H9 (cell line): ENCODE measurements at regions not wholly inside any gene's neighbourhood (a gene's known extent, or its start where the extent isn't known, plus 50 kb on each side); places are given as distances from the start of the nearest gene placed in this dataset.

ENCODE experiments used
- DNase-seq: peaks from one replicate; pipeline ENCODE4 v3.0.0-alpha.2; 2017
- H2AFZ ChIP-seq: one replicate; pipeline ENCODE4 v1.6.1; 2013; ENCODE audit warnings: mild to moderate bottlenecking, low read length, control low read depth, moderate library complexity
- H2AK5ac ChIP-seq: 2 replicates; pipeline ENCODE4 v1.6.1; 2013; ENCODE audit warnings: low read length, control low read depth, mixed read lengths; ENCODE audit not compliant: insufficient read length
- H2BK120ac ChIP-seq: one replicate; pipeline ENCODE4 v1.6.1; 2013; ENCODE audit warnings: low read depth, mild to moderate bottlenecking, low read length, control low read depth, inconsistent platforms; ENCODE audit not compliant: poor library complexity, severe bottlenecking
- H2BK12ac ChIP-seq: 2 replicates; pipeline ENCODE4 v1.6.1; 2013; ENCODE audit warnings: low read length, control low read depth, mixed read lengths, low read depth; ENCODE audit not compliant: insufficient read length
- H2BK15ac ChIP-seq: 2 replicates; pipeline ENCODE4 v1.6.1; 2013; ENCODE audit warnings: low read depth, low read length, control low read depth
- H2BK20ac ChIP-seq: one replicate; pipeline ENCODE4 v1.6.1; 2013; ENCODE audit warnings: low read depth, mild to moderate bottlenecking, low read length, control low read depth, inconsistent platforms; ENCODE audit not compliant: poor library complexity, severe bottlenecking
- H2BK5ac ChIP-seq: 2 replicates; pipeline ENCODE4 v1.6.1; 2013; ENCODE audit warnings: low read length, control low read depth, mixed read lengths; ENCODE audit not compliant: insufficient read length
- H3K14ac ChIP-seq: 2 replicates; pipeline ENCODE4 v1.6.1; 2013; ENCODE audit warnings: low read length, control low read depth; ENCODE audit not compliant: insufficient read depth
- H3K18ac ChIP-seq: 2 replicates; pipeline ENCODE4 v1.6.1; 2013; ENCODE audit warnings: low read depth, mild to moderate bottlenecking, mixed read lengths, low read length, control low read depth; ENCODE audit not compliant: insufficient read length
- H3K23ac ChIP-seq: 2 replicates; pipeline ENCODE4 v1.6.1; 2013; ENCODE audit warnings: low read length, control low read depth, mixed read lengths, low read depth; ENCODE audit not compliant: insufficient read length
- H3K23me2 ChIP-seq: 2 replicates; pipeline ENCODE4 v1.6.1; 2013; ENCODE audit warnings: low read depth, mild to moderate bottlenecking, mixed read lengths, low read length, control low read depth; ENCODE audit not compliant: insufficient read length, poor library complexity, severe bottlenecking
- H3K27ac ChIP-seq: 2 replicates; pipeline ENCODE4 v1.5.1; 2013; ENCODE audit warnings: low read length, control low read depth, mixed read lengths, low read depth; ENCODE audit not compliant: insufficient read length
- H3K27me3 ChIP-seq: 2 replicates; pipeline ENCODE4 v1.6.1; 2013; ENCODE audit warnings: low read length, control low read depth, inconsistent platforms; ENCODE audit not compliant: insufficient read depth
- H3K4ac ChIP-seq: 2 replicates; pipeline ENCODE4 v1.6.1; 2013; ENCODE audit warnings: low read depth, mild to moderate bottlenecking, control low read depth, inconsistent platforms, low read length, moderate library complexity
- H3K4me1 ChIP-seq: 2 replicates; pipeline ENCODE4 v1.6.1; 2013; ENCODE audit warnings: low read length, control low read depth, inconsistent platforms; ENCODE audit not compliant: insufficient read depth
- H3K4me2 ChIP-seq: 2 replicates; pipeline ENCODE4 v1.6.1; 2013; ENCODE audit warnings: low read length, control low read depth, mixed read lengths; ENCODE audit not compliant: insufficient read length, insufficient read depth
- H3K56ac ChIP-seq: 2 replicates; pipeline ENCODE4 v1.6.1; 2013; ENCODE audit warnings: low read depth, mild to moderate bottlenecking, mixed read lengths, low read length, control low read depth; ENCODE audit not compliant: insufficient read length
- H3K79me1 ChIP-seq: 2 replicates; pipeline ENCODE4 v1.6.1; 2013; ENCODE audit warnings: low read depth, mild to moderate bottlenecking, moderate library complexity, low read length, control low read depth, inconsistent platforms; ENCODE audit not compliant: insufficient read depth, poor library complexity, severe bottlenecking
- H3K79me2 ChIP-seq: 2 replicates; pipeline ENCODE4 v1.6.1; 2013; ENCODE audit warnings: low read length, control low read depth, inconsistent platforms; ENCODE audit not compliant: insufficient read depth
- H3K9ac ChIP-seq: 2 replicates; pipeline ENCODE4 v1.6.1; 2013; ENCODE audit warnings: low read length, control low read depth, mixed read lengths; ENCODE audit not compliant: insufficient read length; ENCODE audit errors: extremely low read depth
- H3K9me3 ChIP-seq: one replicate; pipeline ENCODE4 v1.6.1; 2013; ENCODE audit warnings: low read depth, low read length, inconsistent platforms; ENCODE audit not compliant: control insufficient read depth
- H3T11ph ChIP-seq: one replicate; pipeline ENCODE4 v1.6.1; 2013; ENCODE audit warnings: mild to moderate bottlenecking, low read length, control low read depth, inconsistent platforms
- H4K20me1 ChIP-seq: one replicate; pipeline ENCODE4 v1.6.1; 2013; ENCODE audit not compliant: control insufficient read depth, insufficient read length, insufficient read depth
- H4K5ac ChIP-seq: 2 replicates; pipeline ENCODE4 v1.6.1; 2013; ENCODE audit warnings: low read depth, mild to moderate bottlenecking, mixed read lengths, low read length, control low read depth; ENCODE audit not compliant: insufficient read length
- H4K8ac ChIP-seq: replicated peaks from 2 replicates; pipeline ENCODE4 v1.6.1; 2013; ENCODE audit warnings: low read length, control low read depth, mixed read lengths, low read depth; ENCODE audit not compliant: insufficient read length
- H4K91ac ChIP-seq: 2 replicates; pipeline ENCODE4 v1.6.1; 2013; ENCODE audit warnings: low read depth, mild to moderate bottlenecking, moderate library complexity, mixed read lengths, low read length, control low read depth; ENCODE audit not compliant: insufficient read length
- H3K27ac Mint-ChIP-seq, 3 experiments: 2 replicates in 2 of 3; 3 replicates in 1 of 3; pipeline ENCODE4 v1.8.0; 2020 to 2021; ENCODE audit warnings: mixed read lengths in 3 of 3, mild to moderate bottlenecking in 1 of 3, moderate library complexity in 1 of 3
- H3K27me3 Mint-ChIP-seq: 2 replicates; pipeline ENCODE4 v1.8.0; 2021; ENCODE audit warnings: low read depth, mild to moderate bottlenecking, moderate library complexity, mixed read lengths
- H3K36me3 Mint-ChIP-seq, 3 experiments: 2 replicates in 2 of 3; 3 replicates in 1 of 3; pipeline ENCODE4 v1.8.0; 2020 to 2021; ENCODE audit warnings: low read depth in 3 of 3, mixed read lengths in 3 of 3; ENCODE audit not compliant: insufficient read depth in 1 of 3
- H3K4me1 Mint-ChIP-seq, 2 experiments: 2 replicates each; pipeline ENCODE4 v1.8.0; 2020; ENCODE audit warnings: mixed read lengths in 2 of 2
- H3K4me3 Mint-ChIP-seq, 2 experiments: 2 replicates in 1 of 2; 3 replicates in 1 of 2; pipeline ENCODE4 v1.8.0; 2020 to 2021; ENCODE audit warnings: mild to moderate bottlenecking in 2 of 2, mixed read lengths in 2 of 2, moderate library complexity in 1 of 2
- H3K9me3 Mint-ChIP-seq, 2 experiments: 2 replicates in 1 of 2; 3 replicates in 1 of 2; pipeline ENCODE4 v1.8.0; 2020; ENCODE audit warnings: mild to moderate bottlenecking in 2 of 2, mixed read lengths in 2 of 2, moderate library complexity in 1 of 2
- WGBS: extraction: QIAGEN DNeasy Blood & Tissue Kit; methylation state at CpG from one replicate; pipeline ENCODE4 v1.1.7; 2013; ENCODE audit warnings: missing lambda C conversion rate, low lambda C conversion rate, mixed read lengths; ENCODE audit not compliant: insufficient read length; ENCODE audit errors: extremely low coverage; 5-methylcytosine and 5-hydroxymethylcytosine counted together
- TF ChIP-seq, protein P1 (sequence below): fragments of 200-600 bp; sonication (generic); conservative IDR thresholded peaks from 3 replicates; pipeline ENCODE4 v1.8.0; 2021; ENCODE audit warnings: antibody characterized with exemption, mild to moderate bottlenecking

DNA sequence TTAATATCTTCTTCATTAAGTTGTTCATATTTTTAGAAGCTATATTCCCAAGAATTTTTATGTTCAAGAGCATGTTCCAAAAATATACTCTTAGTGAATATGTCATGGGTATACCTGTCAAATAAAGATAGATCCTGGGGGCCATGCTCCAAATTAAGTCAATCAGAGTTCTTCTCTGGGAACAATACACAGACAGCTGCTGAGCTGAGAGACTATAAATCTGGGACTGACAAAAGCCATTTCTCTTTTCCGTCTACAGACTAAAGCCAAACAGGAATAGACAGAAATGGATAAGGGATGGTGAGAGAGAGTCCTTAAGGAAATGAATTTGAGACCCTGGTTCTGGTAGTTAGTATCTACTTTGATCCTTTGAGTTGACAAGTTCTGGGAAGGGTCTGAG is 465.1 kb upstream of the RASGRP1 start:
- H3K79me1 ChIP-seq: no peaks in the 10 kb centered on the region
- H3K9me3 Mint-ChIP-seq: no peaks in the 10 kb centered on the region
- no peak overlapping the region for H3K18ac ChIP-seq
- H4K8ac ChIP-seq: no peak overlapping the region
- H3K4me3 Mint-ChIP-seq: no peak overlapping the region
- H3K9me3 ChIP-seq: no peaks in the 10 kb centered on the region
- no peak overlapping the region for H2BK15ac ChIP-seq
- H4K91ac ChIP-seq: no peak overlapping the region
- H3K23ac ChIP-seq: no peak overlapping the region
- no peak overlapping the region for H2AK5ac ChIP-seq
- H3K56ac ChIP-seq: no peak overlapping the region
- no peak overlapping the region for H2BK120ac ChIP-seq
- H2AFZ ChIP-seq: no peak overlapping the region
- no peaks in the 10 kb centered on the region for H3K36me3 Mint-ChIP-seq
- no peak overlapping the region for H2BK20ac ChIP-seq
- H3K27me3 Mint-ChIP-seq: peaks cover 2% of the 10 kb centered on the region; the same call in 1 of the 2 replicates
- peaks cover 7% of the 10 kb centered on the region in 2 experiments for H3K4me1 Mint-ChIP-seq
- H3K27ac ChIP-seq: no peak overlapping the region
- DNase-seq: no peak
- no peak overlapping the region for H4K5ac ChIP-seq
- H2BK12ac ChIP-seq: no peak overlapping the region
- H2BK5ac ChIP-seq: no peak overlapping the region
- no peak overlapping the region for H3K4ac ChIP-seq
- no peak overlapping the region for H3K4me2 ChIP-seq
- no peaks in the 10 kb centered on the region for H3K79me2 ChIP-seq
- no peaks in the 10 kb centered on the region for H3K27me3 ChIP-seq
- H3K23me2 ChIP-seq: no peaks in the 10 kb centered on the region
- no peaks in the 10 kb centered on the region for H4K20me1 ChIP-seq
- H3T11ph ChIP-seq: no peak overlapping the region
- H3K27ac Mint-ChIP-seq: no peak overlapping the region
- no peaks in the 10 kb centered on the region; the same call in 1 of the 2 replicates for H3K4me1 ChIP-seq
- WGBS: no CpG with 5 or more reads among the region's 1 CpG
- TF ChIP-seq, protein P1, sequence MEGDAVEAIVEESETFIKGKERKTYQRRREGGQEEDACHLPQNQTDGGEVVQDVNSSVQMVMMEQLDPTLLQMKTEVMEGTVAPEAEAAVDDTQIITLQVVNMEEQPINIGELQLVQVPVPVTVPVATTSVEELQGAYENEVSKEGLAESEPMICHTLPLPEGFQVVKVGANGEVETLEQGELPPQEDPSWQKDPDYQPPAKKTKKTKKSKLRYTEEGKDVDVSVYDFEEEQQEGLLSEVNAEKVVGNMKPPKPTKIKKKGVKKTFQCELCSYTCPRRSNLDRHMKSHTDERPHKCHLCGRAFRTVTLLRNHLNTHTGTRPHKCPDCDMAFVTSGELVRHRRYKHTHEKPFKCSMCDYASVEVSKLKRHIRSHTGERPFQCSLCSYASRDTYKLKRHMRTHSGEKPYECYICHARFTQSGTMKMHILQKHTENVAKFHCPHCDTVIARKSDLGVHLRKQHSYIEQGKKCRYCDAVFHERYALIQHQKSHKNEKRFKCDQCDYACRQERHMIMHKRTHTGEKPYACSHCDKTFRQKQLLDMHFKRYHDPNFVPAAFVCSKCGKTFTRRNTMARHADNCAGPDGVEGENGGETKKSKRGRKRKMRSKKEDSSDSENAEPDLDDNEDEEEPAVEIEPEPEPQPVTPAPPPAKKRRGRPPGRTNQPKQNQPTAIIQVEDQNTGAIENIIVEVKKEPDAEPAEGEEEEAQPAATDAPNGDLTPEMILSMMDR: no peak
- H3K9ac ChIP-seq: no peak overlapping the region
- no peak overlapping the region for H3K14ac ChIP-seq
